Esophagus squamous epithelium (tissue), 4 donors: ENCODE measurements at regions not wholly inside any gene's neighbourhood (a gene's known extent, or its start where the extent isn't known, plus 50 kb on each side); places are given as distances from the start of the nearest gene placed in this dataset.

ENCODE experiments used
- CTCF ChIP-seq, 6 experiments: fragments of 450-650 bp in 4 of 6; fragments of 200-600 bp in 2 of 6; sonication (generic) in 2 of 6; IDR thresholded peaks; one replicate each; pipeline ENCODE4 v1.5.1; 2016 to 2019; ENCODE audit warnings: antibody characterized with exemption in 6 of 6, mild to moderate bottlenecking in 4 of 6, moderate library complexity in 4 of 6
- POLR2A ChIP-seq, 4 donors: fragments of 450-650 bp; IDR thresholded peaks; one replicate each; pipeline ENCODE4 v1.6.1; 2017; ENCODE audit warnings: antibody characterized with exemption in 4 of 4, mild to moderate bottlenecking in 4 of 4, moderate library complexity in 3 of 4

DNA sequence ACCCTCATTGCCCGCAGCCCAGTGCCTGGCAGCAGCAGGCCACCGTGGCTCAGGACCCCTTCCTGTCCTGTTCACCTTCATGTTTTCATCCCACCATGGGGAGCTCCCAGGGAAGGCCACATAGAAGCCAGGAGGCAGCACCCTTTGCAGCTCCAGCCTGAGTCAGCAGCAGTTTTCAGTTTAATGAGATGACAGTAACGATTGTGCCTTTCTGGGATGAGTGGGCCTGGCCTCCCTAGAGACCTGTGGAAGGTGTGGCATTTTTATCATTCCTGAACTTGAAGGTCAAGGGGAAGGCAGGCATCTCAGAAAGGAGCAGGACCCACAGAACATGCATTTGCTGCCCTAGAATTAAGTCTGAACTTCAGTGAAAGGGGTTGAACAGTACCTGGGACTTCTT, 532.8 kb downstream of the FUT8 start:
- no peak for TF ChIP-seq CTCF (IDR thresholded peaks at IDR 0.05)
- no peak for TF ChIP-seq POLR2A (IDR thresholded peaks at IDR 0.05)
